ENCODE measurements at regions not wholly inside any gene's neighbourhood (a gene's known extent, or its start where the extent isn't known, plus 50 kb on each side); places are given as distances from the start of the nearest gene placed in this dataset.

DNA sequence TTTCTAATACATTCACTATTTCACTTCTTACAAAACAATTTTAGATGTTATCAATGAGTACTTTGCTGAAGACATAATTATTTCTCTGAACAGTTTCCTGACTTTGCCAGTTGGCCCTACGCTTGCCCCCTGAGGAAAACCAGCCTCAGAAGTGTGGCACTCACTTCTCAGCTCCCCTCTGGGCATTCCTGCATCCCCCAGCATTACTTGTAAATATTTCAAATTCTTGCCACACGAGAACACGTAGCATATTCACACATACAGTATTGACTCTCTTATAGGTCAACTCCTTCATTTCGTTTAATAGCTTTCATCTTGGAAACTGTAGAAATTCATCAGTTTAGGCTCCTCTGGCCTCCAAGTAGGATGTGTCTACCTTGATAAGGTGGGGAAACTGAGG lies 65.2 kb downstream of the OTX2 start:
- DNase-seq = no peak
- intact Hi-C loops (cut with DNase I) = no loop called here

DNA sequence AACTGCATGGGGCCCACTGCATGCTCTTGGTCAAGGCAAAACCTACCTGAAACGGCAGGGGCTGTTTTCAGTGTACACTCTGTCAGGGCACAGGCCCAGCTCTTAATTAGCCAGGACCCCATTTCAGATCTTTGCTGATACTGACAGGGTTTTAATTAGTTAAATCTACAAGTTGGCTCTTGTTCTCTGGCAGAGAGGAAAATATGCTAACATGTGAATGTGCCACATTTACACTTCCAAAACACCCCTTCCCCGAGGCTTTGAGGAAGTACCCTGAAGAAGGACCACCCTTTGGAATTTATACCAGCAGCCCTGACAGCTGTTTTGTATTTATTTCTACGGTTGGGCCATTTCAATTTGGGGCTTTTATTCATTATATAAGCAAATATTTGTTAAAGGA lies 66.3 kb downstream of the OTX2 start:
- intact Hi-C loops (cut with DNase I) = no loop called here

DNA sequence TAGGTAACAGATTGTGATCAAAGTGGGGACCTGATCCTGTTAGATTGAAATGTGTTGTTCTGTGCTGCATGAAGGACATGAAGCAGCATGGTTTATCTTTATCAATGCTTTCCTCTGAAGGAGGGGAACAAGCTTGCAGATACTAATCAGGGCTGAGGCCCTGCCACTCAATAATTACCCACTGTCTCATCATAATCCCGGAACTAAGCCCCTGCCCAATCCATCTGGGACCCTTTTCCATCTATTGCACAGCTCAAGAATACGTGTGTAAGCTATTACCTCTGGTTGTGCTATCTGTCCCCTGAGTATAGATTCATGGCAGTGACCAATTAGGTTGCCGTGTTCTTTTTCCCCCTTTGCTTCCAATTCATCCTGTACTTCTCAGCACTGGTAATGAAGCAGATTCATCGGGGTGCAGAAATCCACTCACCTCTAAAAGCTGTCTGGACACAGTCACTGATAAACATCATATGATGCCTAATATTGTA lies 67.8 kb downstream of the OTX2 start:
- intact Hi-C loops (cut with DNase I) = no loop called here
- DNase-seq = no peak

More for the DNA sequence above, 66.3 kb downstream of the OTX2 start:
- no peak for DNase-seq

DNA sequence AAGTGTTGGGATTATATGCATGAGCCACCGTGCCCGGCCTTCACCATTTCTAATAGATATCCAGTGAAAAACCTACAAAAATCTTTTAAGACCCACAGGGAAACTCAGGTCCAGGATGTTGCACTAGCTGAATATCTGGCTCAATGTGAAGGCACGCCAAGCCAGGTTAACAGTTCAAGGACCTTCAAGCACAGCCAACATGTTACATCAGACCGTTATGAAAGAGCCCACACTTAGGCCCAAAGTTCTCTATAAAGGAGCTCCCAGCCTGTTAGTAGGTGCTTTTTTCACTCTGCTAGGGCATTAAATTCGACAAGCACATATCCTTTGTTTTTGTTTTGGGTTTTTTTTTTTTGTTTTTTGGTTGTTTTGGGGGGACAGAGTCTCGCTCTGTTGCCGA lies 69.0 kb downstream of the OTX2 start:
- DNase-seq = no peak
- intact Hi-C loops (cut with DNase I) = no loop called here

DNA sequence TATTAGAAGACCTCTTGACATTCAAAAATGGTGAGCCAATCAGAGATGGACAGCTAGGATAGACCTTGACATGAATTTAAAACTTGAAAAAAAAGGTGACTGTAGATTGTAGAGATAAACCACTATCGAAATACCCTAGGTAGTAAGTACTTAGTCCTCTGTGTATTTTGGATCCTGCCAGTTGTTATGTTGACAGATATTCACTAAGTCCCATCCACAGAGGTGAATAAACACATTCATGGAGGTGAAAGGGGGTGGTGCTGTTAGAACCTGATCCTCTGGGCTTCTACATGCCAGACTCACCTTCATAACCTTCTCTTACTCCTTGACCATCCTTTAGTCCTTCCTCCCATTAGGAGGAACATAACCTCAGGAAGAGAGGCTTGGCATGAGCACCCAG lies 72.3 kb downstream of the OTX2 start:
- intact Hi-C loops (cut with DNase I) = no loop called here
- DNase-seq = no peak

DNA sequence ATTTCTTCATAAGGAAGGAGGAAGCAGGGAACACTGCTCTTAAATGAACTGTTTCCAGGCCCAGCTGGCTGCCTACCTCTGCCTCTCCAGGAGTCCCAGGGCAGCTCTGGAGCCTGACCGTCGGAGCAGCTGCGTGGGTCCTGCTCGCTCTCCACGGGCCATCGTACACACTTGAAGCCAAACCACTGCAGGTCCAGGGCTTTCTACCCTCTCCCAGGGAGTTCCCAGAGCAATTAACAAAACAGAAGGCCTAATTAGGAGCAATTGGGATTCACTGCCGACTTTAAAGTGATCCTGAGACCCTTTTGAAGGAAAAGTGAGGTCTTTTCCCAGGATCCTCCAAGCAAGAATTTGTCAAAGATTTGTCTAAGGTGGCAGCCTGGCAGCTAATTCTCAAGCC lies 76.9 kb downstream of the OTX2 start:
- DNase-seq = no peak
- intact Hi-C loops (cut with DNase I) = no loop called here

DNA sequence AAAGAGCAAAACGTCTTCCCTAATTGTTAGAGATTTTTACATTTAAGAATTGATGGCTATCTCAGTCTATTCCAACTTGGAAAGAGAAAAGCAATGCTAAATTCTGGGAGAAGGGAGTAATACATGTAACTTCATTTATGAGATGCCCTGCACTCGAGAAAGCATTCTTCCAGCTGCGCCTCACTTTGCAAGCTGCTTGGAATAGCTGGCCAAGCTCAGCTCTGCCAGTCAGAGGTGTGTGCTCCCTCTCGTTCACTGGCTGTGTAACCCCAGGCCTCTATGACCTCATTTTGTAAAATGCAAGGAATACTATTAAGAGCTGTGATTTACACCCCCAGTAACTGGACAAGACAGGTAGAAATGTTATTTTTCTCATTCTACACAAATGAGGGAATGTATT lies 79.1 kb downstream of the OTX2 start:
- no peak for DNase-seq
- intact Hi-C loops (cut with DNase I) = no loop called here

DNA sequence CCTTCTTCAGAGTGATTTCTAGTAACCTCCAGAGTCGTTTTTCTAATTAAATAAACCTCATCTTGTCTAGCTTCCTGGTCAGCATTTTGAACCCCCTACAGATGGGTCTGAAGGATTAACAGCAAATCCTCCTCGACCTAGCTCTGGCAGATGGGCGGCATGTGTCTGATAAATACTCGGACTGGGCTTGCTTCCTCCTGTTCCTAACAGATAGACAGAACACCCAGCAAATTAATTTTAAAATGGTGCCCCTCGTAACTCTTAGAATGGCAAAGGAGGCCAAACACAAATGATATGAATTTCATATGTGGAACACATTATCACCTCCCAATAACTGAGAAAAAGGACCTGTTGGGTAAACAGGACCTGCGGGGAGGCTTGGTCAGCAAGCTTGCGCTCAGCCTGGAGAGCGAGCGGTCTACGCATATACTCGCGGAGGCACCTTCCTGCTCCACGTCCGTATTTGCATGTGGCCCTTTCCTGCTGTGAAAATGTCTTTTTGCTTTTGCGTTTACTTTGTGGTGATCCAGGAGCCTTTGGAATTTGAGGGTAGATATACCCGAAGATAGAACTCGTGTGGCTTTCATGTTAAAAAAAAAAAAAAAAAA lies 79.6 kb downstream of the OTX2 start:
- no peak for DNase-seq
- intact Hi-C loops (cut with DNase I) = no loop called here

DNA sequence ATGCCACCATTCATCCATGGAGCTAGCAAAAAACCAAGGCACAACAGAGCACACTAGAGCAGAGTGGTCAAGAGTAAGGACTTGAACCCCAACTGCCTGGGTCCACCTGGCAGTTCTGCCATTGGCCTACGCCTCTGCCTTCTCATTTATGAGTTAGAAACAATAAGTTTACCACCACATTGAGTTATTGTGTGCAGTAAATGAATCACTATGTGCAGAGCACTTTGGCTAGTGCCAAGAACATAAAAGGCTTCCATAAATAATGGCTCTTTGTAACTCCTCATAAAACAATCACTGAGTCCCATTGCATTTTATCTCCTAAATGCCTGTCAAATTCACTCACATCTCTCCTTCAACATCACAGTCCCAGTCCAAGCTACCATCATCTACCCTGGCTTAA lies 86.3 kb downstream of the OTX2 start:
- intact Hi-C loops (cut with DNase I) = no loop called here
- DNase-seq = no peak

DNA sequence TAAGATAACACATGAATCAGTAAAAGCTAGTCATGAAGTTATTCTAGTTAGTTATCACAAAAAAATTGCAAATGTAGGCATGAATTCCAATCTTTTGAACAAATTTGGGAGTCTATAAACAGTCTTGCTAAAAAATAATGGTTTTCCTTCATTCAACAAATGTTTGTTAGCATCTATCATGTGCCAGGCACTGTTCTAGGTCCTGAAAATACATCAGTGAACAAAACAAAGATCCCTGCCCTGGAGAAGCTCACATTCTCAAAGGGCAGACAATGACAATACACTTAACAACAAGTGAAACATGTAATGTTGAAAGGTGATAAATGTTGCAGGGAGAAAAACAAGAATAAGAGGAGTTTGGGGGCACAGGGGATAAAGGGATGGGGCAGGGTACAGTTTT lies 86.9 kb downstream of the OTX2 start:
- intact Hi-C loops (cut with DNase I) = no loop called here

DNA sequence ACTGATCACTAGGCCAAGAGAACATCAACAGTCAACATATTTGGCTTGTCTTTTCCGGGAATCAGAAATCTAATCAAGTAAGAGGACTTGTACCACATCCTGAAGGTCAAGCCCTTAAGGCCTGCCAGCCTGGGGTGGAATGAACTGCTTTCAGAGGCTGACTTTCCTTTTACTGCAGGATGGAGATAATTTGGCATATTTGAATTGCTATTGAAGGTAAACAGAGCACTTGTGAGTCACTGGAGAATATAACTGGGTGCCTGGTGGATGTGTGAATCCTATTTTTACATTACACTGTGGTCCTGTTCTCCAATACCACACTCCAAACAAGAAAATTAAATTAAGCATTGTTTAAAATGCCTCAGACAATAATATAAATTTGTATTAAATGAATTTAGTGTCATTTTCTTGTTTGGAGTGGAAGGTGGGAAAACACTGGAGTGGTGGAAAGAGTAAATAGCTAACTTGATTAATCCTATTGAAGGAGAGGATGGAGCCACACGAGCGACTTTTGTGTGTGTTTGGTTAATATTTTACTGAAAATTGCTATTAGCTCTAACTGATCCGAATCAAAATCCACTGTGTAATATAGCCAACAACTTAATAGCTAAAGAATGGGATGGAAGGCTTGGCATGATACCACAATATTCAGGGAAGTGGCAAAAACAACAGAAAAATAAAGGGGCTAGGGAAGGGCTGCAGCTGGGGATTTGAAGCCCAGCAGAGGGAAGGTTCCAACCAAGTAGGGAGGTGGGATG lies 89.4 kb downstream of the OTX2 start:
- DNase-seq = no peak
- intact Hi-C loops (cut with DNase I) = no loop called here

More for the DNA sequence above, 86.9 kb downstream of the OTX2 start:
- no peak for DNase-seq

DNA sequence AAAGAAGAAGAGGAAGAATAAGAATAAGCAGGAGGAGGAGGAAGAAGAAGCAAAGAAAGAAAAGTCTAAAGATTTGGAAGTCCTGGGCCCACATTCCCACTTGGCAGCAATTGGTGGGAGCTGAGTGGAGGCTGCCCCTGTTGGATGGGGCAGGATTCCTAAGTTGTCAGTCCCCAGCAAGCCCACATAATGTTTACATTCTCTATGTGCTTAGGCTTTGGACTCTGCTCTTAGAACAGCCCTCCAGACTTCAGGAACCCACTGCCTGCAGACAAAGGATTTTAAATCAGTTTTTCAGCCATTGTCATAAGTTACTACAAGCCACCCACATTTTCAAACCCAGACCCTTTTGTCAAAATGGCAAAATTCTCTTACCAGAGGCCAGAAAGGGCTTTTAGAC lies 92.0 kb downstream of the OTX2 start:
- intact Hi-C loops (cut with DNase I) = no loop called here
- no peak for DNase-seq

DNA sequence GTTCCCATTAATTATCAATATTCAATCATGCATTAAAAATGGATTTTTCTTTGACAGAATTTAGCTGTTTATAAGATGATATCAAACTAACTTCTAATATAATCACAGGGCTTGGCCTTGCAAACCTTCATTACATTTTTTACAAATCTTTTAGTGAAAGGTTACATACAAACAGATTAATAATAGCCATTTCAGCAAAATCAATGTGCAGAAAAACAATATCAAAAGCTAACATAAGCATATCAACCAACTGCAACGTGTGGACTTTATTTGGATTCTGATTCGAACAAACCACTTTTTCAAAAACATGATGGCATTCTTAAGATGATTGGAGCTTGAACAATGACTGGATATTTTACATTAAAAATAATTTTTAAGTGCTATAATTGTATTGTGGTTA lies 93.6 kb downstream of the OTX2 start:
- intact Hi-C loops (cut with DNase I) = no loop called here
- DNase-seq = no peak

DNA sequence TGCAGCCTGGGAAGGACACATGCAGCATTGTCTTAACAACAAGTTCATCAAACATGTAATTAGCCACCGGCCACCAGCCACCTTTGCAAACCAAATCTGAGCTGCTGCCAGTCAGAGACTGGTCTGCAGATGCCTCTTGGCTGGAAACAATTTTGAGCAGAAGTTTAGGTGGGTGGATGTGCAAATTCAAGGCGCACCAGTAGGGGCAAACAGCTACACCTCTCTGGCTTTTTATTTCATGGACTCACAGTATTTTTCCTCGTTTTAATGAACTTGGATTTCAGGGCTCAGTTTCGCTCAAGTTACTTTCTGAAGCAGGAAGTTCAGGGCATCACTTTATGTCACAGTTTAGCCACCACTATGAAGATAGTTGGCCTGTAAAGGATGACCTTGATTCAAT lies 94.3 kb downstream of the OTX2 start:
- no peak for DNase-seq
- intact Hi-C loops (cut with DNase I) = no loop called here

DNA sequence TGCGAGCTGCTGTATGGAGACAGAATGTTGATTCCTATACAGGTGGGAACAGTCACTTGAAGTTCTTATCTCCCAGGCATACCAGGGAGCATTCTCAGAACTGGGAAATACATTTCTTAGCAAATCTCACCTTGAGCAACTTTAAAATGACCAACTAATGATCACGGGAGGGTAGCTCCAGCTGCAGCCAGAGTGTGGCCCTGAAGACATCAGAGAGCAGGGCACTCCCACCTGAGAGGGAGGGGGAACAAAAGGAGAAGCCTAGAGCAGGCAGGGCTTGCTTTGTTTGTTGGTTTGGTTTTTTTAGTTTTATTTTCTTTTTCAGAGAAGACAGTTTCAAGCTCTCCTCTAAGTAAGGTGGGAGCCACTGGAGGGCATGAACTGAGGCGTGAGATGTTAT lies 101.1 kb downstream of the OTX2 start:
- no peak for DNase-seq
- intact Hi-C loops (cut with DNase I) = no loop called here

DNA sequence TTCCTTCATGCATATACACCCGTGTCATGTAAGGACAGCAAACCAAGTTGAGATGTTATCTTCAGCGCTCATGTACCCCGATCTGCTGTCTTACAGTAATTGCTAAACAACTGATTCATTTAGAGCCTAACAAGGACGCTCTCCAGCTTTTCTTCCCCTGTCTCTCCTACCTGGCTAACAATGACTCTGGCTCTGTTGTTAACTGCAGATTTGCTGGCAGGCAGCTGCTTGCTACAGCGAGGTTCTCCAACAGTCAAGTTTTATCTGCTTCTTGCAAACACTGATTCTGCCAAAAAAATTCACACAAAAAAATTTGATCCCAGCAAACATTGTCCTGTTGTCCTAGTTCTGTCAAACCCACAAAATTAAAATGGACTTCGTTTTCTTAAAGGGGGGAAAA lies 101.6 kb downstream of the OTX2 start:
- intact Hi-C loops (cut with DNase I) = no loop called here

DNA sequence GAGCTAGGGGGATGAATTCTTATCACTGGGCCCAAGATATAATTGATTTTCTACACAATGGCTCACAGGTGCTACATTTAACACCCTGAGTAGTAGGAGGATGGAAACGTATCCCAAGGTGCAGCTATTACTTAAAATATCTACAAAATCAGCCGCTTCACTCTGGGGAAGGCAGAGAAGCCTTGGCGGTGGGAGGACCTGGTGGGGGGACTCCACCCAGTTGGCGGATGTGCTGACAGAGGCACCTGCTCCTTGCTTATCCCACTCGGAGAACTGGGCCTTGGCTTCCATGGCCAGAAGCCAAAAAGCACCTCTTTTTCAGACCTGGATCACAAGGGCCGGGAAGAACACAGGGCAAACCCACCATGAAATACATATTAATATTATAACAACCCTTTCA lies 106.3 kb downstream of the OTX2 start:
- peak; percentile 8 to 88 (median 58) for DNase-seq
- intact Hi-C loops (cut with DNase I) = no loop called here

More for the DNA sequence above, 101.6 kb downstream of the OTX2 start:
- no peak for DNase-seq

DNA sequence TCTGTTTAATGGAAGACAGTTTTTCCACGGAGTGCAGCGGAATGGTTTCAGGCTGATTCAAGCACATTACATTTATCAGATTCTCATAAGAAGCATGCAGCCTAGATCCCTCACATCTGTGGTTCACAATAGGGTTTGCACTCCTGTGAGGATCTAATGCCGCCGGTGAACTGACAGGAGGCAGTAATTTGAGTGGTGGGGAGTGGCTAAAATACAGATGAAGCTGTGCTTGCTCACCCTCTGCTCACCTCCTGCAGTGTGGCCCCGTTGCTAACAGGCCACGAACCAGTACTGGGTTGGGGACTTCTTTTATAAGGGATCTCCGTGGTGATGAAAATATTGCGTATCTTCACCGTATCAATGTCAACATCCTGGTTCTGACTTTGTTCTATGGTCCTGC lies 107.8 kb downstream of the OTX2 start:
- no peak for DNase-seq
- intact Hi-C loops (cut with DNase I) = no loop called here
